OCI-LY1 (cell line): ENCODE measurements at regions not wholly inside any gene's neighbourhood (a gene's known extent, or its start where the extent isn't known, plus 50 kb on each side); places are given as distances from the start of the nearest gene placed in this dataset.

ENCODE experiments used
- H2AFZ ChIP-seq: fragments of 200-600 bp; sonication (generic), shearing (Covaris generic); 2 replicates; pipeline ENCODE4 v1.6.0; 2014; ENCODE audit warnings: antibody characterized with exemption, mild to moderate bottlenecking, low read length
- H3F3A ChIP-seq: fragments of 200-600 bp; sonication (generic), shearing (Covaris generic); 2 replicates; pipeline ENCODE4 v1.6.0; 2014; ENCODE audit warnings: mild to moderate bottlenecking, antibody characterized with exemption, low read length, moderate library complexity; ENCODE audit not compliant: insufficient read depth
- H3K27ac ChIP-seq: fragments of 200-600 bp; sonication (generic); 2 replicates; pipeline ENCODE4 v1.5.1; 2014; ENCODE audit warnings: low read length, mixed run types, mild to moderate bottlenecking, low read depth; ENCODE audit not compliant: poor library complexity, severe bottlenecking
- H3K27me3 ChIP-seq: fragments of 200-600 bp; sonication (generic); 2 replicates; pipeline ENCODE4 v1.6.0; 2014; ENCODE audit warnings: antibody characterized with exemption, mild to moderate bottlenecking, low read length, moderate library complexity; ENCODE audit not compliant: insufficient read depth
- H3K36me3 ChIP-seq: fragments of 200-600 bp; sonication (generic); 2 replicates; pipeline ENCODE4 v1.6.1; 2014; ENCODE audit warnings: mild to moderate bottlenecking, antibody characterized with exemption, low read length, moderate library complexity, mixed read lengths; ENCODE audit not compliant: insufficient read depth
- H3K4me1 ChIP-seq: fragments of 200-600 bp; sonication (generic); 2 replicates; pipeline ENCODE4 v1.5.1; 2014; ENCODE audit warnings: mild to moderate bottlenecking, low read length, moderate library complexity; ENCODE audit not compliant: insufficient read depth, severe bottlenecking
- H3K4me2 ChIP-seq: fragments of 200-600 bp; sonication (generic), shearing (Covaris generic); 2 replicates; pipeline ENCODE4 v1.6.1; 2014; ENCODE audit warnings: low read length
- H3K4me3 ChIP-seq: fragments of 200-600 bp; sonication (generic); 2 replicates; pipeline ENCODE4 v1.5.1; 2014; ENCODE audit warnings: low read length, low read depth, mild to moderate bottlenecking, mixed read lengths; ENCODE audit not compliant: poor library complexity, severe bottlenecking
- H3K79me2 ChIP-seq: fragments of 200-600 bp; shearing (Covaris generic); 2 replicates; pipeline ENCODE4 v1.6.1; 2016; ENCODE audit warnings: mixed run types, low read length, mixed read lengths; ENCODE audit not compliant: insufficient read depth
- H3K9ac ChIP-seq: fragments of 200-600 bp; sonication (generic), shearing (Covaris generic); 2 replicates; pipeline ENCODE4 v1.6.1; 2014; ENCODE audit warnings: mild to moderate bottlenecking, low read length, mixed read lengths
- H3K9me2 ChIP-seq: fragments of 200-600 bp; sonication (generic), shearing (Covaris generic); 2 replicates; pipeline ENCODE4 v1.6.1; 2014; ENCODE audit warnings: low read depth, mild to moderate bottlenecking, low read length, mixed read lengths
- H3K9me3 ChIP-seq: fragments of 200-600 bp; shearing (Covaris generic); 2 replicates; pipeline ENCODE4 v1.6.1; 2014; ENCODE audit warnings: low read length, mixed read lengths
- H4K20me1 ChIP-seq: fragments of 200-600 bp; sonication (generic), shearing (Covaris generic); 2 replicates; pipeline ENCODE4 v1.6.0; 2016; ENCODE audit warnings: mild to moderate bottlenecking, low read length; ENCODE audit not compliant: insufficient read depth
- EZH2 ChIP-seq: fragments of 200-600 bp; sonication (generic), shearing (Covaris generic); IDR thresholded peaks from 2 replicates; pipeline ENCODE4 v1.8.0; 2017; ENCODE audit warnings: borderline replicate concordance, mixed run types, mild to moderate bottlenecking, antibody characterized with exemption, low read length, moderate library complexity, mixed read lengths
- TF ChIP-seq, protein P1 (sequence below): fragments of 200-600 bp; sonication (generic), shearing (Covaris generic); IDR thresholded peaks from 2 replicates; pipeline ENCODE4 v1.5.1; 2017; ENCODE audit warnings: mild to moderate bottlenecking, antibody characterized with exemption, low read length, moderate library complexity, mixed read lengths

DNA sequence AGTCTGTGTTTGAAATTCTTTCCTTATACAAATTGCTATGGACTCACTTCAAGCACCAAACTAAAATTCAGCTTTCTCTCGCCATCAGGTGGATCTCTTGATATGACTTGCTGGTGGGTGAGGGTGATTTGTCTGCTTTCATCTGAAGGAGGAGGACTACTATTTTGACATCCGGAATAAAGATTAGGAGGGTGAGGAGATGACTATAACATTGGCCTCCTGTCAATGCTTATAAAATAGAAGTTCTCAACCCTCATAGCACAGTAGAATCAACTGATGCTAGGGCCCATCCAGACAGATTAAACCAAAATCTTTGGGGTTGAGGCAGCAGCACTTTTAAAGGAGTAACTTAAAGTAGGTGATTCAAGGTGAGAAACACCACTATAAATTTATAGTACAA is 120.4 kb upstream of the DNAJC10 start:
- H3K4me1 ChIP-seq: no peaks in the 10 kb centered on the region
- no peak overlapping the region for H3K4me2 ChIP-seq
- H3K9me2 ChIP-seq: no peaks in the 10 kb centered on the region
- TF ChIP-seq EZH2: no peak
- TF ChIP-seq, protein P1, sequence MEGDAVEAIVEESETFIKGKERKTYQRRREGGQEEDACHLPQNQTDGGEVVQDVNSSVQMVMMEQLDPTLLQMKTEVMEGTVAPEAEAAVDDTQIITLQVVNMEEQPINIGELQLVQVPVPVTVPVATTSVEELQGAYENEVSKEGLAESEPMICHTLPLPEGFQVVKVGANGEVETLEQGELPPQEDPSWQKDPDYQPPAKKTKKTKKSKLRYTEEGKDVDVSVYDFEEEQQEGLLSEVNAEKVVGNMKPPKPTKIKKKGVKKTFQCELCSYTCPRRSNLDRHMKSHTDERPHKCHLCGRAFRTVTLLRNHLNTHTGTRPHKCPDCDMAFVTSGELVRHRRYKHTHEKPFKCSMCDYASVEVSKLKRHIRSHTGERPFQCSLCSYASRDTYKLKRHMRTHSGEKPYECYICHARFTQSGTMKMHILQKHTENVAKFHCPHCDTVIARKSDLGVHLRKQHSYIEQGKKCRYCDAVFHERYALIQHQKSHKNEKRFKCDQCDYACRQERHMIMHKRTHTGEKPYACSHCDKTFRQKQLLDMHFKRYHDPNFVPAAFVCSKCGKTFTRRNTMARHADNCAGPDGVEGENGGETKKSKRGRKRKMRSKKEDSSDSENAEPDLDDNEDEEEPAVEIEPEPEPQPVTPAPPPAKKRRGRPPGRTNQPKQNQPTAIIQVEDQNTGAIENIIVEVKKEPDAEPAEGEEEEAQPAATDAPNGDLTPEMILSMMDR: no peak
- no peak overlapping the region for H3K9ac ChIP-seq
- H3F3A ChIP-seq: no peaks in the 10 kb centered on the region
- no peaks in the 10 kb centered on the region for H4K20me1 ChIP-seq
- no peaks in the 10 kb centered on the region; the same call in 1 of the 2 replicates for H3K79me2 ChIP-seq
- no peaks in the 10 kb centered on the region for H3K9me3 ChIP-seq
- no peak overlapping the region for H2AFZ ChIP-seq
- H3K27ac ChIP-seq: no peak overlapping the region
- H3K27me3 ChIP-seq: no peaks in the 10 kb centered on the region
- H3K4me3 ChIP-seq: no peak overlapping the region
- H3K36me3 ChIP-seq: no peaks in the 10 kb centered on the region

DNA sequence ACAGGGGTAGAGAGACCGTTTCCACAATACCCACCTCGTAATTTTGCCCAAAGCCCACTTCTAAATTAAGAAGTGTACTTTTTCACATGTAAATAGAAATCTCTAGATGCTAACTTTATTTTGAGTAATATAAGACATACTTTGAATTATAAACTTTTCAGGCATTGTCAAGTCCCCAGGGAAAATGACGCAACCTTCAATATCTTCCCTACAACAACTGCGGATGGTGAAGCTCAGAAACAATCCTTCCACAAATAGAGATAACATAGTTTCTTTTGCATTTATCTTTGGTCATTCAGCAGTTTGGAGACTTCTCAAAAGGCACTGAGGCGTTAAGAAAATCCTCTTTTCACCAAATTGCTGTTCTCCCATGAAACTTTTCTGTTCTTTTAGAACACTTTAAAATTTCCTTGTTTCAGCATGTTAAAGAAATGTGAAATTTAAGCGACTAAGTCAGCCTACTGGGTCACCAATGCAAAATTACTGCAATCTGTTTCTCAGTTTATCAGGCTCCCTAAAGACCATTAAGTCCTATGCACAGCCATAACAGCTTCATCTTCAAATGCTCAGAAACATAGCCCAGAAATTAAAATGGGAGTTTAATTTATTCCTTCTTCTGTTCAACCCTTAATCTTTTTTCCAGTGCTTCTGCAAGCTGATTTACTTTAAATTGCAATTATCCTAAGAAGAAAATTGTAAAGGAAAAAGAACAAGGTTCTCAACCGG is 118.3 kb upstream of the DNAJC10 start:
- H3K4me1 ChIP-seq: no peaks in the 10 kb centered on the region
- no peak overlapping the region for H3K4me3 ChIP-seq
- H3K27me3 ChIP-seq: no peaks in the 10 kb centered on the region
- no peak overlapping the region for H3K4me2 ChIP-seq
- TF ChIP-seq, protein P1: no peak
- no peak overlapping the region for H3K27ac ChIP-seq
- H3K9ac ChIP-seq: no peak overlapping the region
- no peaks in the 10 kb centered on the region for H4K20me1 ChIP-seq
- no peaks in the 10 kb centered on the region for H3K36me3 ChIP-seq
- H3K9me2 ChIP-seq: no peaks in the 10 kb centered on the region
- no peaks in the 10 kb centered on the region for H3F3A ChIP-seq
- H3K79me2 ChIP-seq: no peaks in the 10 kb centered on the region; the same call in 1 of the 2 replicates
- H3K9me3 ChIP-seq: no peaks in the 10 kb centered on the region
- H2AFZ ChIP-seq: no peak overlapping the region

DNA sequence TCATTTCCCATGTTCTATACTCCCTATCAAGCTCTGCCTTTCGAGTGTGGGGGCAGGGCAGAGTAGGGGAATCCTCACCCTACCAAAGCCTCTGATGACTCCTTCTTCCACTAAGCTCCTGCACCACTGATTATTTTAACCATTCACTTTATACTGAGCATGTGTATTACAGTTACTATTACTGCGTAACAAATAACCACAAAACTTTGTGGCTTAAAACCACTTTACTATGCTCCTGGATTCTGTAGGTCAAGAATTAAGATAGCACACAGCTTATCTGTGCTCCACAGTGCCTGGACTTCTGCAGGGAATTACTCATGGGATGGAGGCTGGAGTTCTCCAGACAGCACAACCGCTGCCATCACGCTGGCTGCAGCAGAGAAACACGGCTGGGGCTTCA is 117.4 kb upstream of the DNAJC10 start:
- no peak overlapping the region for H3K27ac ChIP-seq
- no peaks in the 10 kb centered on the region for H3K27me3 ChIP-seq
- H3K9me2 ChIP-seq: no peaks in the 10 kb centered on the region
- H3F3A ChIP-seq: no peaks in the 10 kb centered on the region
- no peaks in the 10 kb centered on the region for H3K4me1 ChIP-seq
- no peak overlapping the region for H3K4me3 ChIP-seq
- no peak overlapping the region for H3K9ac ChIP-seq
- H3K9me3 ChIP-seq: no peaks in the 10 kb centered on the region
- H3K36me3 ChIP-seq: no peaks in the 10 kb centered on the region
- no peaks in the 10 kb centered on the region; the same call in 1 of the 2 replicates for H3K79me2 ChIP-seq
- TF ChIP-seq EZH2: no peak
- TF ChIP-seq, protein P1: no peak
- no peak overlapping the region for H3K4me2 ChIP-seq
- no peaks in the 10 kb centered on the region for H4K20me1 ChIP-seq
- H2AFZ ChIP-seq: no peak overlapping the region
